ENCODE measurements at regions not wholly inside any gene's neighbourhood (a gene's known extent, or its start where the extent isn't known, plus 50 kb on each side); places are given as distances from the start of the nearest gene placed in this dataset.

GRCh38 chr11:128232588-128232987, 354.8 kb downstream of the ETS1 start:
- FAIRE-seq (no peak), DNase-seq (ENCODE audit: insufficient read length) (no peak)
- TF ChIP-seq TAF1 (IDR thresholded peaks at IDR 0.05; ENCODE audit: borderline replicate concordance, low read depth, low read length) = no peak
- TF ChIP-seq POLR2A (IDR thresholded peaks at IDR 0.05; ENCODE audit: low read depth, low read length) = no peak
- no peak for TF ChIP-seq POLR2AphosphoS5 (IDR thresholded peaks at IDR 0.05; ENCODE audit: low read depth, low read length)

- TF ChIP-seq POLR2AphosphoS5 (IDR thresholded peaks at IDR 0.05; ENCODE audit: low read depth, low read length) (no peak), TAF1 (IDR thresholded peaks at IDR 0.05; ENCODE audit: borderline replicate concordance, low read depth, low read length) (no peak), POLR2A (IDR thresholded peaks at IDR 0.05; ENCODE audit: low read depth, low read length) (no peak)
- no peak for DNase-seq (ENCODE audit: insufficient read length)
- no peak for FAIRE-seq
Observed at GRCh38 chr11:128231845-128232410, 355.4 kb downstream of the ETS1 start.

GRCh38 chr11:128227466-128227865, 359.9 kb downstream of the ETS1 start:
- DNase-seq (ENCODE audit: insufficient read length) (no peak), FAIRE-seq (peak; percentile 30)
- TF ChIP-seq POLR2AphosphoS5 (IDR thresholded peaks at IDR 0.05; ENCODE audit: low read depth, low read length) = no peak

- TF ChIP-seq POLR2AphosphoS5 (IDR thresholded peaks at IDR 0.05; ENCODE audit: low read depth, low read length) = no peak
- TF ChIP-seq TAF1 (IDR thresholded peaks at IDR 0.05; ENCODE audit: borderline replicate concordance, low read depth, low read length) = no peak
- TF ChIP-seq POLR2A (IDR thresholded peaks at IDR 0.05; ENCODE audit: low read depth, low read length) = no peak
- FAIRE-seq (peak; percentile 17), DNase-seq (ENCODE audit: insufficient read length) (no peak)
Observed at GRCh38 chr11:128226106-128226716, 361.1 kb downstream of the ETS1 start.

- no peak for DNase-seq (ENCODE audit: insufficient read length)
- no peak for TF ChIP-seq TAF1 (IDR thresholded peaks at IDR 0.05; ENCODE audit: borderline replicate concordance, low read depth, low read length)
- no peak for TF ChIP-seq POLR2A (IDR thresholded peaks at IDR 0.05; ENCODE audit: low read depth, low read length)
- no peak for TF ChIP-seq POLR2AphosphoS5 (IDR thresholded peaks at IDR 0.05; ENCODE audit: low read depth, low read length)
- FAIRE-seq = no peak
Observed at GRCh38 chr11:128222245-128222884, 365.0 kb downstream of the ETS1 start.

- TF ChIP-seq TAF1 (IDR thresholded peaks at IDR 0.05; ENCODE audit: borderline replicate concordance, low read depth, low read length) (no peak), POLR2A (IDR thresholded peaks at IDR 0.05; ENCODE audit: low read depth, low read length) (no peak), POLR2AphosphoS5 (IDR thresholded peaks at IDR 0.05; ENCODE audit: low read depth, low read length) (no peak)
- no peak for FAIRE-seq
Observed at GRCh38 chr11:128219731-128220120, 367.6 kb downstream of the ETS1 start.

GRCh38 chr11:128216198-128216597, 371.2 kb downstream of the ETS1 start:
- TF ChIP-seq POLR2AphosphoS5 (IDR thresholded peaks at IDR 0.05; ENCODE audit: low read depth, low read length) (no peak), TAF1 (IDR thresholded peaks at IDR 0.05; ENCODE audit: borderline replicate concordance, low read depth, low read length) (no peak), POLR2A (IDR thresholded peaks at IDR 0.05; ENCODE audit: low read depth, low read length) (no peak)
- FAIRE-seq = no peak

More at GRCh38 chr11:128219731-128220120, 367.6 kb downstream of the ETS1 start:
- DNase-seq (ENCODE audit: insufficient read length) = no peak

GRCh38 chr11:128215238-128215882, 372.0 kb downstream of the ETS1 start:
- FAIRE-seq (no peak), DNase-seq (ENCODE audit: insufficient read length) (no peak)
- TF ChIP-seq POLR2A (IDR thresholded peaks at IDR 0.05; ENCODE audit: low read depth, low read length) = no peak
- TF ChIP-seq POLR2AphosphoS5 (IDR thresholded peaks at IDR 0.05; ENCODE audit: low read depth, low read length) = no peak
- no peak for TF ChIP-seq TAF1 (IDR thresholded peaks at IDR 0.05; ENCODE audit: borderline replicate concordance, low read depth, low read length)

More at GRCh38 chr11:128216198-128216597, 371.2 kb downstream of the ETS1 start:
- DNase-seq (ENCODE audit: insufficient read length) = no peak

- no peak for FAIRE-seq
- TF ChIP-seq TAF1 (IDR thresholded peaks at IDR 0.05; ENCODE audit: borderline replicate concordance, low read depth, low read length) (no peak), POLR2A (IDR thresholded peaks at IDR 0.05; ENCODE audit: low read depth, low read length) (no peak), POLR2AphosphoS5 (IDR thresholded peaks at IDR 0.05; ENCODE audit: low read depth, low read length) (no peak)
- DNase-seq (ENCODE audit: insufficient read length) = no peak
Observed at GRCh38 chr11:128214263-128214662, 373.1 kb downstream of the ETS1 start.

- DNase-seq (ENCODE audit: insufficient read length) = no peak
- FAIRE-seq = no peak
- no peak for TF ChIP-seq POLR2AphosphoS5 (IDR thresholded peaks at IDR 0.05; ENCODE audit: low read depth, low read length)
- TF ChIP-seq POLR2A (IDR thresholded peaks at IDR 0.05; ENCODE audit: low read depth, low read length) = no peak
- TF ChIP-seq TAF1 (IDR thresholded peaks at IDR 0.05; ENCODE audit: borderline replicate concordance, low read depth, low read length) = no peak
Observed at GRCh38 chr11:128213461-128213860, 373.9 kb downstream of the ETS1 start.

- no peak for TF ChIP-seq POLR2AphosphoS5 (IDR thresholded peaks at IDR 0.05; ENCODE audit: low read depth, low read length)
- TF ChIP-seq TAF1 (IDR thresholded peaks at IDR 0.05; ENCODE audit: borderline replicate concordance, low read depth, low read length) = no peak
- no peak for TF ChIP-seq POLR2A (IDR thresholded peaks at IDR 0.05; ENCODE audit: low read depth, low read length)
- DNase-seq (ENCODE audit: insufficient read length) = no peak
- no peak for FAIRE-seq
Observed at GRCh38 chr11:128212324-128212723, 375.0 kb downstream of the ETS1 start.
